Mucosa of gallbladder (tissue), 1 donor: ENCODE measurements at regions not wholly inside any gene's neighbourhood (a gene's known extent, or its start where the extent isn't known, plus 50 kb on each side); places are given as distances from the start of the nearest gene placed in this dataset.

Experiments used
- DNase-seq: peaks from one replicate; pipeline ENCODE4 v3.0.0-alpha.2; 2020; ENCODE audit warnings: low spot score
- donor health status: DM: no; HTN: no; CAD: no.

DNA sequence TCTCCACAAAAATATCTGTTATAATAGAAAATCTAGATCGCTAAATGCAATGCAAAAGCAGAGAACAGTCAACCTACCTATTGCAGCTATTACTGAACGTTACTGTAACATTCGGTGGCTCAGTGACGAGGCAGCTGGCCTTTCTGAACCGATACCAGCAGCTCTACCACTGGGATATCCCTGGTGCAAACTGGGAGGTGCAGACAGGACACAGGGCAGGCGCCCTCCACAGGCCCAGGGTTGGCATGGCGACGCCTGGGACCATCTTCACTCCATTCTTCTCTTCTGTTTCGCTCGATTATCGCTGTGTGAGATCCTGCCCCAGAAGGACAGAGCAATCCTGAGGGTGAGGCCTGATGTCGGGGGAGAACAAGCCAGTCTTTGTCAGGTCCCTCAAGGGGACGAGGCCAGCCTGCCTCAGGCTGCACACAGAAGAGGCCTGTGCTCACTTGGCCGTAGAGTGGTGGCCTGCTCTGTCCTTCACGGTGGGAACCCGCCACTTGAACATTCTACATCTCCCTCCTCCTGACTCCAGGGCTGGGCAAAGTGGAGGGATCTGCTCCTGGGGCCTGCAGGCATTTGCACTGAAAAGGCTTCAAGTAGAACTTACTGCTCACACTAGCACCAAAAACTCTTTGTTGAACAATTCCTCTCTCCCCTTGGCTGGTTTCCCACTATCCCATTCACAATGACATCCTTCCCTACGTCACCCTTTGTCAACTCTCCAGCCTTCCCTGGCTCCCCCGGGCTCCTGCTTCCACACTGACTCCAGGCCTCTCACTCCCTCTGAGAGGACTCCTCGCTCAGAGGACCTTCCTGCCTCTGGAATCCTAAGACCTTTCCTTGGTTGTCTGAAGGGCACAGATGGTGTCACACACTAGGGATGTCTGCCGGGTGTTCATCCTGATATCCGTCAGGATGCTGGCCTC lies 49.7 kb downstream of the CYRIA start:
- DNase-seq, result no peak

DNA sequence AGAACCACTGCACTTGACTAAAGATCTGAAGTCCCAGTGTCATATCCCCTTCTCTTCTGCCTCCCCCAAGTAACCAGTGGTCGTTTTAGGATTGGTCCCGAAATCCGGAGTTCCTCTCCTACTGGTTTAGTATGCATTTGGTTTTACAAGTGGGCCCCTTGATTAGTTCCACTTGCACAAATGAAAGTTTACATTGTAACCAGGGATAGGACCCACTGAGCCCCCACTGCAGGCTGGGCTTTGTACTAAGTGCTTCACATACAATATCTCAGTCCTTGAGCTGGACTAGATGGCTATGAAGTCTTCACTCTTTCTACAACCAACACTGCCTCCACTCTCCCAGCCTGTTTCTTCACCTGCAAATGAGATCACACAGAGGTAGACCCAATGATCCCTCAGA lies 50.4 kb downstream of the CYRIA start:
- no peak for DNase-seq

DNA sequence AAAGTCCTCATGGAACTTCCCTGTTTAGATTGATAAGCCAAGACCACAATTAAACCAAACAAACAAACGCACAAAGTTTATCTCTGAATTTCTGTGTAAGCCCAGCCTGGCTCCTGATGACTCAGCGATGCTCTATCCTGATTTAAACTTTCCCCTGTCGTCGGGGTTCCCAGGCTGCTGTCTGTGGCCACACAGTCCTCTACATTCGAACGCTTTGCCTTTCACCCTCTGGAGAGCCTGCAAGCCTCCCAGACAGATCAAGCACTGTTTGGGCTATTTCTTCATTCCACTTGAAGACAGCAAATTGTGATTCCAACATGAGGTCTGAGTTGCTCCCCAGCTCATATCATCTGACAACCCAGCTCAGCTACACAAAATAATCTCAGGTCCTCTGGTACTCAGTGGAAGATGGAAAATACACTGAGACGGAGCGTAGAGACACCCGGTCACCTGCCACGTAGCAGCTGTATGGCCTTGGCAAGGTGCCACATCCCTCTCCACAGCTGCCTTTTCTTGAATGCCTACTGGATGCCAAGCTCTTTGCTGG lies 51.2 kb downstream of the CYRIA start:
- no peak for DNase-seq

DNA sequence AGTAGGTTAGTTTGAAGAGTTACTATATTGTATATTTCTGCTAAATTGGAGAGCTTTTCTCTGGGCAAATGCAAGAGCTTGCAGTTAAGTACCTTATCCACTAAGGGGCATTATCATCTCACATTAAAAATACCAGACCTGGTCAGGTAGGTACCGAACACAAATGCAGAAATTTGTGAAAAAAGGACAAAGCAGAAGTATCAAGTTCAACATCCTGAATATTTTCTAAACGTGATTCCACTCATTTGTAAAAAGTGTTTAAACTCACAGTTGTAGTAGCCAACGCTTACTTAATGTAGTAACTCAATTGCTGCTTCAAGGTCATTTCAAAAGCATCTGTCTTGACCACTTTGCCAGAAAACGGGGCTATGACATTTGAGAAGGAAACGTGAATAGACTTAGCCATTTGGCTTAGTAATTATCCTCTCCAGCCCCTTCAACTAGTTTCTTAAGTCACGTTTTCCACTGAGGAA lies 52.1 kb downstream of the CYRIA start:
- no peak for DNase-seq

DNA sequence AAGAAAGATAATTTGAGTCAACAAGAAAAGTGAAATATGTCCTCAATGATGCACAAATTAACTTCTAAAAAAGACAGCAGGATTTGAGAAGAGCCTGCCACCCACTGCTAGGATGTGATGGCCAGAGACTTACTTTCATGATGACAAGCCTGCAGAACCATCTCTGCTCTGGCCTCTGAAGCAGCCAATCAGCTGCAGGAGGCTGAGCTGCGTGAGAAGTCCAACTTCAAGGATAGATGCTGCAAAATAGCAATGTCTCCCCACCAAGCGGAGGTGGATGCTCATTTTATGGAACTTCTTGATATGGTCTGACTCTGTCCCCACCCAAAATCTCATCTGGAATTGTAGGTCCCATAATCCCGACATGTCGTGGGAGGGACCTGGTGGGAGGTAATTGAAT lies 53.1 kb downstream of the CYRIA start:
- no peak for DNase-seq

DNA sequence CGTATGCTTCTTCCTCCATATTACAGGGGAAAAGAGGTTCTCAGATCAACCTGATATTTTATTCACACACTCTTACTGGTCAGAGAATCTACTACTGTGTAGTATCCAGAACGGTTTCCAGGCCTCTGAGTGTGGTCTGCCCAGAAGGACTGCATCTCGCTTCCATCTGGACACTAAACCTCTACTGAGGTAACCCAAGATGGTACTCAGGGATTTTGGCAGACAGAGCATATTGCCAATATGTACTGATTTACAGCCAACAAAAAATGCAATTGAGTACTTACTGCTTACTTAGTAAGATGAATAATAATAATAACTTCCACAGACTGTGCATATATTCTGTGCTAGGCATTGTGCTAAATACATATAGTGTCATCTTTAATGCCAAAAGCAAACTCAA lies 55.8 kb downstream of the CYRIA start:
- DNase-seq, result no peak

DNA sequence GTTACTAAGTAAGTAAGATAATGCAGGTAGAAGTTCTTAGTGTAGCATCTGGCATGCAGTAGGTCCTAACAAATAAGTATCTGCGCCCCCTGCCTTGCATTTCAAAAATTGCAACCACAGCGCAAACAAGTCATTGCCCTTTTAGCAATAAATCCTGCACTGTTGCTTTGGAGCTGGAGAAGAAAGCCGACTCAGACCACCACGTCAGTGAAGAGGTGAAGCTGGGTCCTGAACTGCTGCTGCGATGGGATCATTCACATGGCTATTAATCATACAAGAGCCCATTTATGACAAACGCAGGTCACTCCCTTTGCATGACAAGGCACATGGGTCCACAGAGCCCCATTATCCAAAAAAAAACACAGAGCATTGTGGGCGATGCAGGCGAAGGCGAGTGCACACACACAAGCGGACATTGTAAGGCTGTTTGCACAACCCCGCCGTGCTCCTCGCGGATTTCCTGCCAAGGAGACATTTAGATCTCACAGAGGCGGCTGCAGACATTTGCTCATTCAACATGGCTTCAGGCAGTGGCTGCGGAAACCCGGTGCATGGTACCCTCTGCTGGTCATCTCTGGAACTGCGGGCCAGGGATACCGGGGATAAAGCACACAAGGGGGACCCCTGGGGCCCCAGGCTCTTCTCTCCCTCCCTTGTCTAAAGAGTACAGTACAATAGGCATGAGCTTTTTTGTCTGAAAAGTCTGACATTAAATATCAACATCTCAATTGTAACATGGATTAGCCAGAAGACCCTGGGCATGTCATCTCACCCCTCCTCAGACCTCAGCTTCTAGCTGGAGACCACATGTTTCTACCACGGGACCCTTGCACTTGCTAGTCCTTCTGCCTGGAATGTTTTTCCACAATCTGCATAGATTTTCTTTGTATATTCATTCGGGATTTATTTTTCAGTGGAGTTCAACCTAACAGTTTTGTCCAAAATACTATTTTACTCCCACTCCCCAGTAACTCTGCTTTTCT lies 56.7 kb downstream of the CYRIA start:
- peak; percentile 86 for DNase-seq

DNA sequence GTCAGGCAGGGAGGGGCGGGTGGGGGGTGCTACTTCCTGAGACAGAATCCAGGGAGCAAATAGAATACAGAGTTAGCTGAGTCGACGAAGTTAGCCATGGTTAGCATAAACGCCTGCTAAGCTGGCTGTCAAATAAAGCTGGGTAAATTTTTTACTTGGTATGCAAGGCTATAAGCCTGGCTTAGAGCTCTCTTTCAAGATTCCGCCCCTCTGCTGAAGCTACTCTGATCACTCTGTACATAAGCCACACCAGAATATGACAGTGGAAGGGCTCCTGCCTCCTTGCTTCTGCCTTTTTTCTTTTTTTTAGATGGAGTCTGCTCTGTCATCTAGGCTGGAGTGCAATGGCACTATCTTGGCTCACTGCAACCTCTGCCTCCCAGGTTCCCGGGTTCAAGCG lies 58.3 kb downstream of the CYRIA start:
- DNase-seq, result no peak

DNA sequence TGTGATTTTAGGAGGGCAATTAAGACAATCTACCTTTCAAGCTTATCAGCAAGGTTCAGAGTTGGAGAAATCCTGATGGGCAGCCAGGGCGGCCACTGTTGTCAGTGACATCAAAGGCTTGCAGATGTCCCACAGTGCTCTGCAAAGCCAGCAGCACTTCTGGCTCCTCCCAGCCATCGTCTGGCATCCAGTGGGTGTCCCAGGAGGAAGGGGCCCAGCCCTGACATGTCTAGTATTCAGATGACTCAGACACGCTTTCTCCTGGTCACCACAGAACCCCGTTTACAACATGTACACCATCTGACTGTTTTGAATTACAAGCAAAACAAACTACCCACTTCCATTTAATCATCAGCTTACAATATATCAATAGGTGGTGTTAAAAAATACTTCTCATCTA lies 61.4 kb downstream of the CYRIA start:
- no peak for DNase-seq

DNA sequence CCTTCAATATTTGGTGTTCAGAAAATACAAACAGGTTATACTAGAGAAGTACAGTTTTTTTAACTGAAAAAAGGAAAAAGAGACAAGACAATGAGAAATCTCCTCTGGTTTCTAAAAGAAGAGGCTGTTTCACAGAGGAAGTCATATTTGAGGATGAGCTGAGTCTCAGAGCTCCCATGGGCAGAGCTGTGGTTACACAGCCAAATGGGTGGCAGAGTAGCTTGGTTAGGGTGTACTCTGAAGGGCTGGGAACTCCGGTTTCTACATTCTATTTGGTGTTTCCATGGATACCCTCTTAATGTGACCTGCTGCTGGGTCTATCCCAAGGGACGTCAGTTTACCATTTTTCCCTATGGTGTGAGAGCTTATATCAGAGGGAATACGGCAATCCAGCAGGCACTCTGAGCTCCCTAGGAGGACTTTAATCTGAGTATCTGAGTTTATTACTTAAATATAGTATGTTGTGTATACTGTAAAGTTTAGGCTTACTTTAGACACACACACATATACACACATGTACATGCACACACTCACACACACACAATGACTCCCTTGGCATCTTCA lies 74.2 kb downstream of the CYRIA start:
- no peak for DNase-seq

DNA sequence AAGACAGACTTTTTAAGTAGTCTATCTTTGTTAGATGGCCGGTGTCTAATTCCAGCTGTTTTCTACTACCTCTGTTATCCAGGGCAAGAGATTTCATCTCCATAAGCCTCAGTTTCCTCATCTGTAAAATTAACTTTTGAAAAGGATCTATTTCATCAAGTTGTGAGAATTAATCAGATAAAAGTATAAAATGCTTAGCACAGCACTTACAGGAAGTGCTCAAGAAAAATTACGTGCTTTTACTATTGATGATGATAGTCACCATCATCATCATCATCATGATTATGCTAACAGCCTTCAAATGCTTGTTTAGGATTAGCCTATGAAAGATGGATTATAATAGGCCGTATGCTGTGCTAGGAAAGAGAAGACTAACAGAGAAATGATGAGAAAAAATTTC lies 76.2 kb downstream of the CYRIA start:
- no peak for DNase-seq

DNA sequence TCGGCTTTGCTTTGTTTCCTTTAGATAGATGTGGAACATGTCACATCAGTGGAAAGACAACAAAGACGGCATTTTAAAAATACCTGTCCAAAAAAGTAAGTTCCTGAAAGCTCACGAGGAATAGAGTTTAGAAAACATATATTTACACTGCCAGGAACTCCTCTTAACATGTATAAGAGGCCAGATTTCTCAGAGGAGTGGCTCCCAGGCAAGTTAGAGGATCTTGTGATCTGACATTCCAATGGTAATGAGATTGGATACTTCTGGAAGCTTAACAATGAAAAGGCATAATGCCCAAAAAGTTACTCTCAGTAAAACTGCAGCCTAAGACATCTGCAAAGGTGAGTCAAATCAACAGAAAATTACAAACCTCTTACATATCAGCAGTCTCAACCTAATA lies 77.1 kb downstream of the CYRIA start:
- DNase-seq, result no peak

DNA sequence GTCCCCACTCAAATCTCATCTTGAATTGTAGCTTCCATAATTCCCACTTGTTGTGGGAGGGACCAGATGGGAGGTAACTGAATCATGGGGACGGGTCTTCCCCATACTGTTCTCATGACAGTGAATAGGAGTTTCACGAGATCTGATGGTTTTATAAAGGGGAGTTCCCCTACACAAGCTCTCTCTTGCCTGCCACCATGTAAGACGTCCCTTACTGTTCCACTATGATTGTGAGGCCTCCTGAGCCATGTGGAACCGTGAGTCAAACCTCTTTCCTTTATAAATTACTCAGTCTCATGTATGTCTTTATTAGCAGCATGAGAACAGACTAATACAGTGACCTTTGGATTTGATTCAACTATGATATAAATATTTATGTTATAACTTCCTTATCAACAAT lies 78.0 kb downstream of the CYRIA start:
- no peak for DNase-seq

DNA sequence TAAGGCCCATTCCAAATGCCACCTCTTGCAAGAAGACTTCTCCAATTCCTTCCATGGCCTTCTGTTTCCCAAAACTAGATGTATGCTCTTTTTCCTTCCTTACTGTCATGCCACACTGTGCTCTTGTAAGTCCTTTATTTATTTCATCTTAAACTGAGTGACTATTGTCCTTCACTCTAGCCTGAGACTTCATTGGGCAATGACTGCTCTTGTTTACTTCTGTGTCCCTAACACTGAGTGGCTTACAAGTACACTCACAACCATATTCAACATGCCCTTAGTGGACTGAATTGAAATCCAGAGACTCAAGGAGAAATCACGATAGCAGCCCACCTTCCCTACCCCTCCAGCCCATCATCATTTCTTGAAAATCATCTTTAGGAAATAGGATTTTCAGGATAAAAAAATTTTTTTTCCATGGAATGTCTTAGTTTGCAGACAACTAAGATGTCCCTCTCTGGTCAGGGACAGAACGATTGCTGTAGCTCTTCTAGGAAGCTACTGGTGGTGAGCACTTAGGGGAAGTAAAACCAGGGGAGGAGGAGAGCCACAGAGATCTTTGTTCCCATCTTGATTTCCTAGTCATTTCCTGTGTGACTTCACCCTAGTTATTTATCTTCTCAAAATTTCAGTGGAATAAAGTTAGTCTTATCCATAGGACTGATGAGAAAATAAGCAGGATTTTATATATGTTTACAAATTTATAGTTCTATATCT lies 80.7 kb downstream of the CYRIA start:
- no peak for DNase-seq

DNA sequence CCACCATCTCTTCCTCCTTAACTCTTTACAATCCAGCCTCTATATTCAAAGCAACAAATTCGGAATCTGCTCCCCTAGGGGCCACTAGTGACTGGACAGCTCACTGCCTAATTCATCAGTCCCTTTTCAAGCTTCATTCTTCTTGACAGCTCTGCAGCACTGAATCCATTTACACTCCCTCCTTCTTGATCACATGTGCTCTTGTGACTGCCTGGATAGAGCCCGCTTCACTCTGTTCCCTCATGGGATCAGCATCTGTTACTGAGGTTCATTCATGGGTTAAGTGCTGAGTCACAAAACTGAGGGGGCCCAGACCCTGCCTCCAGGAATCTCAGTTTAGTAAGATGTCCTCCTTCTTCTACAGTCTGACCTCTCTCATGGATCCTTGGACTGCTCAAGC lies 81.5 kb downstream of the CYRIA start:
- DNase-seq, result no peak

DNA sequence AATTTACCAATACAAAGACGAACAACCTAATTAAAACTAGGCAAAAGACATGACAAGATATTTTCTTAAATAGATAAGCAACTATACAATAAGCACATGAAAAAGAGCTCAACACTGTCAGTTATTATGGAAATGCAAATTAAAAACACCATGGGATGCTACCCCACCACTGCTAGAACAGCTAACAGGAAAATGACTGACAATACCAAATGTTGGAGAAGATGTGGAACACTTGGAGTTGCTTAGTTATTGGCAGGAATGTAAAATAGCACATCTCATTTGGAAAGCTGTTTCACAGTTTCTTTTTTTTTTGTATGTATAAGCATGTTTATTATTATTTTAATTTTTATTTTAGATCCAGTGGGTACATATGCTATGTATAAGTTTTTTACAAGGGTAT lies 84.4 kb downstream of the CYRIA start:
- no peak for DNase-seq

DNA sequence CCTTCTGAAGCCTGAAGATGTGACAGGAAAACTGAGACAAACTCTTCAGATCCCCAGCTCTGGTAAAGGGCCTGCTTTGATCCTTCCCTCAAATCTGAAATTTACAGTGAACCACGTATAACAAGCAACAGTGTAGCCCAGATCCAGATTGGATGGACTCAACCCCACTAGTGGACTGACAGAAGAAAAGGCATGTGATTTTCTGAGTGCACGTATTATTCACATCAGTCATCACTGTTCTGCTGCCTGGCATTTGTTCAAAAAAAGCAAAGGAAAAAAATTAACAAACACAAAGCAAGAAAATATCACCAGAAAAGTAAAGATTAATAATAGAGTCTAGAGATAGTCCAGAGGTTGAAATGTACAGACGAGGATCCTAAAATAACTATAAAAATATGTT lies 87.6 kb downstream of the CYRIA start:
- DNase-seq, result no peak

DNA sequence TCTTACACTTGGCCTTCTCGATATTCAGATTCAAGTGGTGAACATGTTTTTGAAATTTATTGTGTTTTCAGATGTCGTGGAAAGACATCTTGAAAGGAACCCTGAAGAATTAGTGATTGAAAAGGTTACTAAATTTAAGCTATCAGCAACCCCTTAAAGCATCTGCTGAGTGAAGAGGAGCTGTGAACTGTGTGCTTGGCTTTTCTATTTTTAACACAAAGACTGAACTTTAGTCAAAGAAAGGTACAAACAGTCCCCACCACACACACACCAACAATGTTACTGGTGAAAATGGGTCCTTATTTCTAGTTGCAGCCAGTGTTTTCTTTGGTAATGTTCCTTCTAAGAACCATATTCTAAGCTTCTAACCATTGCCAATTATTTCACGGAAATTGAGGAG lies 95.1 kb downstream of the CYRIA start:
- no peak for DNase-seq

DNA sequence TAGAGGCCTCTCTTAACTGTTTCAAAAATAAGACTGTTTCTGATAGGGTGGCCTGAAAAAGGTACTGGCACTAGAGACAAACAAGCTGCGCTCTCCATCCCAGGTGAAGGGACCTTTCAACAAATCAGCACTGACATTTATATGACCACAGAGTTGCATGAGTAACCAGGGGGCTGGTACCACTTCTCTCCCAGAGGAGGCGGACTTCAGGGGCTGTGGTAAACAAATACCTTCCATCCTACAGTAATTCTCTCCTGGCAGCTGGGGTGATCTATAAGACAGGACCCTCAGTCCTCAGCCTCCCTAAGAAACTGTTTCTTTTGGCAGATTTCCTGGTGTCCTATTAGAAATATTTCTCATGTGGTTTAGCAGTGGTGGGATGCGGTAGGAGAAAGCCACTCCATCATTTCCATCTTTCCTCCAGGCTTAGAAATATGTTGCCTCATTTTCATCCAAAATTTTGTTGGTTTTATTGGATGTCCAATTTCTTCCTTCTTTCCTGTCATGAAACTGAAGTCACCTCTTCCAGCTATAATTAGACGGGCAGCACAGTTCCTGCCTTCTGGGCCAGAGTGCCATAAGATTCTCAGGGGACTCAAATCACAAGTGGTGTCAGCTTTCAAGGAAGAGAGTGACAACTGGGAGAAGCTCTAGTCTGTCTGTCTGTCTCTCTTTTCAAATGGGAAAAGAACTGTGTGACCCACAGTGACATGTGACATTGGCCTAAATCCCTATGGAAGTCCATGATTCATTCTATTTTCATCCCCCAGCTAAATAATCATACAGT lies 96.4 kb downstream of the CYRIA start:
- no peak for DNase-seq

DNA sequence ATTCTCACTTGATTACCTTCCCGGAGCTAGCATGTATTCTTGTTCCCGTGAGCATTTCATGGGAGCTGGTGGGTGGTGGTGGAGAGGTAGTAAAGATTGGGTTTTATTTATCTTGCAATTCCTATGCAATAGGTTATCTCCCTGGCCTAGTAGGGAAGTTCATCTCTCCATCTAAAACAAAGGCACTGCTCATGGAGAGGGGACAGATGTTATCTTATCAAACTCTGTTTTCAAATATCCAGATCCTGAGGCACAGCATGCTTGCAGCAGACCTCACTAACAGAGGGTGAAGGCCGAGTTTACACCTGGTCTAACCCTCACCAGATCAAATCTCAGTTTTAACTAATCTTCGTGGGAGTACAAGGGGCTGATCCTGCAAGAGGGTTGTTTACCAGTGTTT lies 98.9 kb downstream of the CYRIA start:
- DNase-seq, result no peak

DNA sequence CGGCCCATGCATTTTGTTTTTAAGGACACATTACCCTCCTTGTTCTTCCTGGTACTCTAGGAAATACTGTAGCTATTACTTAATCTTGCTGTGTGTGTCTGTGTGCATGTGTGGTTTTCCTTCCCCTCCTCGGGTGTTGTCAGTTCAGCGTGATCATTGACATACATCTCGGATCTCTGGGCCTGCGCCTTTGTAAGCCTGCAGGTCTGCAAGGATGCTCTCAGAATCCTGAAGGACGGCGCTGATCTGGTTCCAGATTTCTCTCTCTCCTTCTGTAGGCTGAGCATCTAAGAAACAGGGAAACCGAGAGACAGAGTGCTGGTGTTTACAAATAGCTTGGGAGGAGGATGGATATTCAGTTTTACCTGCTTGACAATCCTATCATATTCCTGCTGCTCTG lies 100.2 kb downstream of the CYRIA start:
- DNase-seq, result no peak
